T-helper 2 cell (primary cell): ENCODE measurements at regions not wholly inside any gene's neighbourhood (a gene's known extent, or its start where the extent isn't known, plus 50 kb on each side); places are given as distances from the start of the nearest gene placed in this dataset.

Experiments
- DNase-seq, 5 experiments: peaks; one replicate each; pipeline versions ENCODE4 v3.0.0 to v3.0.0-alpha.2; 2012 to 2022

- DNase-seq, result no peak
These were observed 230.8 kb upstream of the CST7 start for GRCh38 chr20:24718277-24718676.

- DNase-seq, result no peak
These were observed 230.4 kb upstream of the CST7 start for GRCh38 chr20:24718696-24719095.

DNA sequence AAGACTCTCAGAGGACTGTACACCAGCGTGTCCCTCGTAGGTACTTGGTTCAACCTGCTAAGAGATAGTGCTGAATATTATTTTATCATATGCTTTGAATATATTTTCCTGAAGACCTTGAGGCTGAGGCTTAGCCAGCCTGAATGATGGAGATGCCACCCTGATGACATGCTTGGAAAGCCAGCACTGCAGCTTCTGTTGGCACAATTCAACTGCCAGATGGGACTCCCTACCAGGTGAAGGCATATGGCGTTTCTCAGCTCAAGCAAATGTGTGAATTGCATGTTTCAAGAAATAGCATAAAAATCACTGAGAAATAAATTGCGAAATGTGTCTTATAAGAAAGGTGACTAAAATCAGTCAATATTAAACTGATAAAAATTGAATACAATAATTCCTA is 228.1 kb upstream of the CST7 start:
- no peak for DNase-seq

DNA sequence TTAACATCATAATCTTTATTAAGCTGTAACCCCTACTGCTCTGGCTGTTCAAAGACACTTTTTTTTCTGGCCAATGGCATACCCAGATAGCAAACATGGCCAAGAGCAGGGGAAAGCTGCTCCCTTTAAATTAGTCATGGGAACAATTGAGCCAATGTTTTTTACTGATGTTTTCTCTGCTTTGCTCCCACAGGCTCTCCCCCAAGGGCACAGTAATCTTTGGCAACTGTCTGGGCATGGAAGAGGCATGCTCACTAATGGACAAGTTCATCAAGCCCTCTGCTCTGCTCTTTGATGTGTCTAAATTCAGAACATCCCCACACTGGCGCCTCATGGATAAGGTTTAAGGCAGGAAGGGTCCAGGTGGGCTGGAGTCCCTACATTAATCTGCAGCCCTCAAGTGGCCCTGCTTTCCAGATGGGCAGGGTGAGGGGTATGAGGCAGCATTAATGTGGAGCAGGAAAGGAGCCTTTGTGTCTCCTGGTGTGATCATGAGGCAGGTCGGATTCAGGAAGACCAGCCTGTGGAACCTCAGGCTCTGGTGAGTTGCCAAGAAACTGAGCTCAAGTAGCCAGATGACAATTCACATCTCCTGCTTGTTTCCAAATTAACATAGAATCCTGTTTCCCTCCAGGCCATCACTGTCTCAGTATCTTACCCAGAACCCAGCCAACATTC is 227.0 kb upstream of the CST7 start:
- DNase-seq, result no peak

GRCh38 chr20:24722586-24722985 is 226.5 kb upstream of the CST7 start:
- no peak for DNase-seq

- no peak for DNase-seq
These were observed 225.9 kb upstream of the CST7 start for GRCh38 chr20:24723186-24723585.

- DNase-seq, result no peak
These were observed 225.3 kb upstream of the CST7 start for GRCh38 chr20:24723647-24724352.

DNA sequence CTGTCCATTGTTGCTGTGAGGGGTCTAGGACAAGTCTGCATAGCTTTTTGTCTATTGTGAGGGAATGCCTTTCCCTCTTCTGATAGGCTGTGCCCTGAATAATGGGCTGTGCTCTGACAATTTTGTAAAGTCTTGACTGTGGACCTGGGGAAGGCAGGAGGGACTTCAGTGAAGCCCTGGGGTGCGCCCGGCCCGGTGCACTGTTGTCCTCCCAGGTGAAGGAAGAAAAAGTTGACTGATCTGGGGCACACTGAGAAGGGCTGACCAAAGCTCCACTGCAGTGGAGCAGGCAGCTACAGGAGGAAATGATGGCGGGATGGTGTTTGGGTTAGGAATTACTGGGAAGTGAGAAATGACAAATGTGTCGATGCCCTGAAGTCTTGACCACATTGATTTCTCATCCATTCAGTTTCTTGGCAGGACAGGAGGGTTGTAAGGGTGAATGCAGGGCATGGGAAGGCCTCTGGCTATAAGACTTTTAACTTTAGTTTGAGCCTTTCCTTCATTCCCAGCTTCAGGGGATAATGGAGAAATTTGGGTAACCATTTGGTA is 224.0 kb upstream of the CST7 start:
- DNase-seq, result no peak

DNA sequence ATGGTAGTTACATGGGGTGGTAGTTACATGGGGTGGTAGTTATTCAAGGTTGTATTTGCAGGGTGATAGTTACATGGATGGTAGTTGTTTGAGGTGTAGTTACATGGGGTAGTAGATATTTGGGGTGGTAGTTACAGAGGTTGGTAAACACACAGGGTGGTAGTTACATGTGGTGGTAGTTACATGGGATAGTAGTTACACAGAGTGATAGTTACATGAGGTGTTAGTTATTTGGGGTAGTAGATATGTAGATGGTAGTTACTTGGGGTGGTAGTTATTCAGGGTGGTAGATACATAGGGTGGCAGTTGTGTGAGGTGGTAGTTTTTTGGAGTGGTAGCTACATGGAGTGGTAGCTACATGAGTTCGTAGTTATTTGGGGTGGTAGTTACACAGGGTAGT is 221.3 kb upstream of the CST7 start:
- DNase-seq, result no peak

DNA sequence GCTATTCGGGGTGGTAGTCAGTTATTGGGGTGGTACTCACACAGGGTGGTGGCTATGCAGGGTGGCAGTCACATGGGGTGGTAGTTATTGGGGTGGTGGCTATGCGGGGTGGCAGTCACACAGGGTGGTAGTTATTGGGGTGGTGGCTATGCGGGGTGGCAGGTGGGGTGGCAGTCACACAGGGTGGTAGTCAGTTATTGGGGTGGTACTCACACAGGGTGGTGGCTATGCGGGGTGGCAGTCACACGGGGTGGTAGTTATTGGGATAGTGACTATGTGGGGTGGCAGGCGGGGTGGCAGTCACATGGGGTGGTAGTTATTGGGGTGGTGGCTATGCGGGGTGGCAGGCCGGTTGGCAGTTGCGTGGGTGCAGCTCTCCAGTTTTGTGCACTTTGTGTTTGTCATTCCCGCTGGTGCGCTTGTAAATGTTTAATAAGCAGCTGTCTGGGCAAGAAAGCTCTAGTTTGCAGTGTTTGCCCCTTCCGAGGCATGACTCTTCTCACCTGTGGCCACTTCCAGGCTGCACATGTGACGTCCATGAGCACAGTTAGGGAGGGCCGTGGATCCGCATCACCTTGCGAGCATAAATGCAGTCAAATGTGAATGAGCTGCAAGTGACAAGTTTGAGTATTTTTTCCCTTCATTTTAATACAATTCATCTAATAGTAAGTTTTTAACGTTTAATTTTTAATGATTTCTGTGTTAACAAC is 219.0 kb upstream of the CST7 start:
- no peak for DNase-seq

GRCh38 chr20:24730750-24731149 is 218.3 kb upstream of the CST7 start:
- no peak for DNase-seq

GRCh38 chr20:24731312-24731711 is 217.8 kb upstream of the CST7 start:
- DNase-seq, result no peak

GRCh38 chr20:24732076-24732475 is 217.0 kb upstream of the CST7 start:
- no peak for DNase-seq

DNA sequence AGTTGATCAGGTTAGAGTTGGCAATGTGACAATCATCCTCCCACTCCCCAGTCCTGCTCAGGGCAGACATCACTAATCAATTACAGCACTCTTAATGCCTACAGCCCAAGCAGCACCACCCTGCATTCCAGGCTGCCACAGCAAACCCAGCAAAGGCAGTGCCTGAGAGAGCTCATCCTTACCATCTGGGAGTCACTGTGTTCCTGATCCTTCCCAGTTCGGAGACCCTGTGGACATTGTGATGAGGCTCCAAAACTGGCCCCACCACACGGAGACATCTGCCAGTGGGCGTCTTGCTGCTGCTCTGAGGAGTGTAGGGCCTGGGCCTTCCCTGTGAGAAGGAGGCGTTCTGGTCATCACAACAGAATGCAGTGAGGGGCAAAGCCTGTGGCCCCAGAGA is 216.5 kb upstream of the CST7 start:
- DNase-seq, result no peak

DNA sequence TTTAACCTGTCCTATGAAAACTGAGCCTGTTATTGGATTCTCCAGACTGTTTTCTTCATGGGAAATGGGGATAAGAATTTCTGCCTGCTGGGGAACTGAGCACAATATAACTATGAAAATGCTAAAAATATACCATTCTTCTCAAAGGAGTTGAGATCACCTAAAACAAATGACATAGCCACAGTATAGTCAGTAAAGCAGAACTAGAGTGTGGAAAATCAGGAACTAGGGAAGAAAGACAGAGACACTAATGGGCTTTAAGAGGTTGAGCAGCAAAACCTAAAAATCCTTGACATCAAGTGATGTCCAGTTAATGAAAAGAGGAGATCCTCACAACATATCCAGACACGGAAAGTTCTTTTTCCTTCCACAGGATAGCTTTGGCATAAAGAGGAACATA is 215.7 kb upstream of the CST7 start:
- DNase-seq, result no peak

DNA sequence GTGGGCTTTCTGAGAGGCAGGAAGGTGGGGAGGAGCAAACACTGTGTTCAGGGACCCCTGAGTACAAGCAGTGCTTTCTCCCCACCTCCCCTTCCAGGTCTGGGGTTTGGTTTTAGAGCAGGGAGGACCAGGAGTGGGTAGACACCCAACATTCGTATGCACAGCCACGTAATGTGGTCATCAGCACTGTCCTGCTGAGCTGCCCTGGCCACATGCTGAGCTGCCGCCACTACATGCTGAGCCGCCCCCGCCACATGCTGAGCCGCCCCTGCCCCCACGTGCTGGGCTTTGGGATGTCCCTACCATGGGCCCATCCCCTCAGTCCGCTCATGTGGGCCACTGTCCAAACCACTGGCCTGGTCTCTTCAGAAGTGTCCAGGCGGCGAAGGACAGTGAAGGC is 214.9 kb upstream of the CST7 start:
- no peak for DNase-seq

GRCh38 chr20:24735263-24735662 is 213.8 kb upstream of the CST7 start:
- DNase-seq, result no peak

DNA sequence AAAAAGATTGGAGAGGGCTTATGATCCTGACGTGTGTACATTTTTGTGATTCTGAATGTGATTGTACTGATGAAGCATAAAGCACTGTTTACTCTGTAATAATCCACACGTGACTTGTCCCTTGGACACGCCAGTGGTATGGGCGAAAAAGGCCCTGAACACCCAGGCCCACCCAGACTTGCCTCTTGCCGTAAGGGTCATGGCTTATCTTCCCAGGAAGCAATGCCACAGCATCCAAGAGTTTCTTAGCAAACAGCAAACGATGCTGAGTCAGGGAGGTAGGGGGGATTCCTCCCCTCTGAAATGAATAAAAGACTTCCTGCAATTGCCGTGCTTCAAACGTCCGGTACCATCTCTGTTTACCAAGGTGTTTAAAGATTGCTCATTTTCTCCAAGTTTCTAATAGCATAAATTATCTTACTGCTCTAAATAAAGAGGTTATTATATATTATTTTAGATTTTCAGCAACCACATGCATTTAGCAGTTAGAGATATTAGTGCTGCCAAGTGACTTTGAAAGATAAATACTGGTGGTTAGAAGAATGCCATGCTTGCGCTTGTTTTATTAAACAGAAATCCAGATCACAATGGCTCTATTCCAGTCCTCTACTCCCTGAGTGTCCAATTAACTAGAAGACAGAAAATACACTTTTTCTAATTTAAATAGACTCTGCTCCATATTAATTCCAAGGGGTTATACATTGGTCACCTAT is 212.8 kb upstream of the CST7 start:
- DNase-seq, result no peak

- no peak for DNase-seq
These were observed 212.2 kb upstream of the CST7 start for GRCh38 chr20:24736844-24737211.

DNA sequence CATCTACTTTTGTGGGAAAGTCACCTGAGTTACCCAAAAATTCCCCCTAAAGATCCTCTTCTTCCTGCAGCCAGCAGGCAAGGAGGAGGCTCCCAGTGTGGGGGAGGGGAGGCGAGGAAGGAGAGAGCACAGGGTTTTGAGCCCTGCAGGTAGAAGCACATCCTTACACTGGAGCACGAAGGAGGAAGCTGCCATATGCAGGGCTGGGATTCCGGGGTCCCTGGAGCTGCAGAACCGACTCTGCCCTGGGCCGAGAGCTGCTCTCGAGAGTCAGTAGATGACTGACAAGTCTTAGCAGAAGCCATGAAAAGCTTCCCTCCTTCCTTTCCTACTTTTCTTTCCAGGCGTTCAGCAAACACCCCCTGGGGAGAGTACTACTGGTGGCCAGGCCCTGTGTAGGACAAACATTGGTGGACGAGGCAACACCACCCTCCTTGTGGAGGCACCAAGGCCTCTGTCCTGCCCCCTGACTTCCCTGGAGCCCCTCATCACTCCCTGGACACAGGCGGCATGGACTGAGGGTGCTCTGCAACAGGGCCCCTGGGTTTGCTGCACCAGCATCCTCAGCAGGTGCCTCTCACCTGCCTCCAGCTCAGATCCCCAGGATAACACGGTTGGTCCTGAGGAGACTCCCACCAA is 211.7 kb upstream of the CST7 start:
- no peak for DNase-seq

DNA sequence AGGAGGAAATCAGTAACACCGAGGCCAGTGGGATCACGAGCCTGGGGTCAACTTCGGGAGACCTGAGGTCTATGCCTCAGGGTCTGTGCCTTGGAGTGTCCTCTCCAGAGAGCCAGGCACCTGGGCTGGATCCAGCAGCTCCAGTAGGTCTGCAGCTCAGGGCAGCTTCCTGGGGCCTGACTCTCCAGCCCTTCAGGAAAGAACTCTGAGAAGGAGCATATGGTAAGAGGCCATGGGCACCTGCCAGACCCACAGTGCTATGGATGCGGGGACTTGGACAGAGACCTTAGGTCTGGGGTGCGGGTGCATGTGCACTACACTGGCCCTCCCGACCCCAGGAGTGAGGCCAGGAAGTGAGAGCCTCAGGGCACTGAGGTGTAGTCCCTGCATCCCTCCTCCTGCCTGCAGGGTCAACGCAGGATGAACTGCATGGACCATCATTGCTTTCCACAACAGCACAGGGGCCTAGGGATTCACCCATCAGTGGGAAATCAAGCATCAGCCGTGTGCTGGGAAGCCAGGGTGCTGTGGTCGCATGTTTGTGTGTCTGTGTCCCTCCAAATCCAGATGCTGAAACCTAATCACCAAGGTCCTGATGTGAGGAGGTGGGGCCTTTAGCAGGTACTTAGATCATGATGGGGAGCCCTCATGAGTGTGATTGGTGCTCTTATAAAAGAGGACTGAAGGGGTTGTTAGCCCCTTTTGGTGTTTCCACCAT is 210.9 kb upstream of the CST7 start:
- no peak for DNase-seq
